ENCODE measurements at regions not wholly inside any gene's neighbourhood (a gene's known extent, or its start where the extent isn't known, plus 50 kb on each side); places are given as distances from the start of the nearest gene placed in this dataset.

DNA sequence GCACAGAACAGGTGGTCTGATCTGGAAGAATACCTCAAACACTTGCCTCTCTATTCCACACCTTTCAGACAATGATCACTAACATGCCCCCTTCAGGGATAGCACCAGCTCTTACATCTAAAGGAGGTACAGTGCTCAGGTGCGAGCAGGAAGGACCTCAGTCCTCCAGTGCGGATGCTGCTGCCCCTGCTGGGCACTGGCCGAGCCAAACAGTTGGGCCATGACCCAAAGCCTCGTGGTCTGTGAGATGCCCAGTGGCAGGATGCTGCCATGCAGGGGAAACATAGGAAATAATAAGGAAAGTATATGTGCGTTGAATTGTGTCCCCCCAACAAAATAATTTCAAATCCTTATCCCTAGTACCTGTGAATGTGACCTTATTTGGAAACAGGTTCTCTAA, 243.7 kb downstream of the NDUFA10 start (continued):
- TF ChIP-seq, protein P1, sequence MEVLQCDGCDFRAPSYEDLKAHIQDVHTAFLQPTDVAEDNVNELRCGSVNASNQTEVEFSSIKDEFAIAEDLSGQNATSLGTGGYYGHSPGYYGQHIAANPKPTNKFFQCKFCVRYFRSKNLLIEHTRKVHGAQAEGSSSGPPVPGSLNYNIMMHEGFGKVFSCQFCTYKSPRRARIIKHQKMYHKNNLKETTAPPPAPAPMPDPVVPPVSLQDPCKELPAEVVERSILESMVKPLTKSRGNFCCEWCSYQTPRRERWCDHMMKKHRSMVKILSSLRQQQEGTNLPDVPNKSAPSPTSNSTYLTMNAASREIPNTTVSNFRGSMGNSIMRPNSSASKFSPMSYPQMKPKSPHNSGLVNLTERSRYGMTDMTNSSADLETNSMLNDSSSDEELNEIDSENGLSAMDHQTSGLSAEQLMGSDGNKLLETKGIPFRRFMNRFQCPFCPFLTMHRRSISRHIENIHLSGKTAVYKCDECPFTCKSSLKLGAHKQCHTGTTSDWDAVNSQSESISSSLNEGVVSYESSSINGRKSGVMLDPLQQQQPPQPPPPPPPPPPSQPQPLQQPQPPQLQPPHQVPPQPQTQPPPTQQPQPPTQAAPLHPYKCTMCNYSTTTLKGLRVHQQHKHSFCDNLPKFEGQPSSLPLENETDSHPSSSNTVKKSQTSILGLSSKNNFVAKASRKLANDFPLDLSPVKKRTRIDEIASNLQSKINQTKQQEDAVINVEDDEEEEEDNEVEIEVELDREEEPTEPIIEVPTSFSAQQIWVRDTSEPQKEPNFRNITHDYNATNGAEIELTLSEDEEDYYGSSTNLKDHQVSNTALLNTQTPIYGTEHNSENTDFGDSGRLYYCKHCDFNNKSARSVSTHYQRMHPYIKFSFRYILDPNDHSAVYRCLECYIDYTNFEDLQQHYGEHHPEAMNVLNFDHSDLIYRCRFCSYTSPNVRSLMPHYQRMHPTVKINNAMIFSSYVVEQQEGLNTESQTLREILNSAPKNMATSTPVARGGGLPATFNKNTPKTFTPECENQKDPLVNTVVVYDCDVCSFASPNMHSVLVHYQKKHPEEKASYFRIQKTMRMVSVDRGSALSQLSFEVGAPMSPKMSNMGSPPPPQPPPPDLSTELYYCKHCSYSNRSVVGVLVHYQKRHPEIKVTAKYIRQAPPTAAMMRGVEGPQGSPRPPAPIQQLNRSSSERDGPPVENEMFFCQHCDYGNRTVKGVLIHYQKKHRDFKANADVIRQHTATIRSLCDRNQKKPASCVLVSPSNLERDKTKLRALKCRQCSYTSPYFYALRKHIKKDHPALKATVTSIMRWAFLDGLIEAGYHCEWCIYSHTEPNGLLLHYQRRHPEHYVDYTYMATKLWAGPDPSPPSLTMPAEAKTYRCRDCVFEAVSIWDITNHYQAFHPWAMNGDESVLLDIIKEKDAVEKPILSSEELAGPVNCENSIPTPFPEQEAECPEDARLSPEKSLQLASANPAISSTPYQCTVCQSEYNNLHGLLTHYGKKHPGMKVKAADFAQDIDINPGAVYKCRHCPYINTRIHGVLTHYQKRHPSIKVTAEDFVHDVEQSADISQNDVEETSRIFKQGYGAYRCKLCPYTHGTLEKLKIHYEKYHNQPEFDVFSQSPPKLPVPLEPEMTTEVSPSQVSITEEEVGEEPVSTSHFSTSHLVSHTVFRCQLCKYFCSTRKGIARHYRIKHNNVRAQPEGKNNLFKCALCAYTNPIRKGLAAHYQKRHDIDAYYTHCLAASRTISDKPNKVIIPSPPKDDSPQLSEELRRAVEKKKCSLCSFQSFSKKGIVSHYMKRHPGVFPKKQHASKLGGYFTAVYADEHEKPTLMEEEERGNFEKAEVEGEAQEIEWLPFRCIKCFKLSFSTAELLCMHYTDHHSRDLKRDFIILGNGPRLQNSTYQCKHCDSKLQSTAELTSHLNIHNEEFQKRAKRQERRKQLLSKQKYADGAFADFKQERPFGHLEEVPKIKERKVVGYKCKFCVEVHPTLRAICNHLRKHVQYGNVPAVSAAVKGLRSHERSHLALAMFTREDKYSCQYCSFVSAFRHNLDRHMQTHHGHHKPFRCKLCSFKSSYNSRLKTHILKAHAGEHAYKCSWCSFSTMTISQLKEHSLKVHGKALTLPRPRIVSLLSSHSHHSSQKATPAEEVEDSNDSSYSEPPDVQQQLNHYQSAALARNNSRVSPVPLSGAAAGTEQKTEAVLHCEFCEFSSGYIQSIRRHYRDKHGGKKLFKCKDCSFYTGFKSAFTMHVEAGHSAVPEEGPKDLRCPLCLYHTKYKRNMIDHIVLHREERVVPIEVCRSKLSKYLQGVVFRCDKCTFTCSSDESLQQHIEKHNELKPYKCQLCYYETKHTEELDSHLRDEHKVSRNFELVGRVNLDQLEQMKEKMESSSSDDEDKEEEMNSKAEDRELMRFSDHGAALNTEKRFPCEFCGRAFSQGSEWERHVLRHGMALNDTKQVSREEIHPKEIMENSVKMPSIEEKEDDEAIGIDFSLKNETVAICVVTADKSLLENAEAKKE (CRISPR knock-in tag; IDR thresholded peaks at IDR 0.05), result no peak
- TF ChIP-seq, protein P2, sequence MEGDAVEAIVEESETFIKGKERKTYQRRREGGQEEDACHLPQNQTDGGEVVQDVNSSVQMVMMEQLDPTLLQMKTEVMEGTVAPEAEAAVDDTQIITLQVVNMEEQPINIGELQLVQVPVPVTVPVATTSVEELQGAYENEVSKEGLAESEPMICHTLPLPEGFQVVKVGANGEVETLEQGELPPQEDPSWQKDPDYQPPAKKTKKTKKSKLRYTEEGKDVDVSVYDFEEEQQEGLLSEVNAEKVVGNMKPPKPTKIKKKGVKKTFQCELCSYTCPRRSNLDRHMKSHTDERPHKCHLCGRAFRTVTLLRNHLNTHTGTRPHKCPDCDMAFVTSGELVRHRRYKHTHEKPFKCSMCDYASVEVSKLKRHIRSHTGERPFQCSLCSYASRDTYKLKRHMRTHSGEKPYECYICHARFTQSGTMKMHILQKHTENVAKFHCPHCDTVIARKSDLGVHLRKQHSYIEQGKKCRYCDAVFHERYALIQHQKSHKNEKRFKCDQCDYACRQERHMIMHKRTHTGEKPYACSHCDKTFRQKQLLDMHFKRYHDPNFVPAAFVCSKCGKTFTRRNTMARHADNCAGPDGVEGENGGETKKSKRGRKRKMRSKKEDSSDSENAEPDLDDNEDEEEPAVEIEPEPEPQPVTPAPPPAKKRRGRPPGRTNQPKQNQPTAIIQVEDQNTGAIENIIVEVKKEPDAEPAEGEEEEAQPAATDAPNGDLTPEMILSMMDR (conservative IDR thresholded peaks at IDR 0.05; ENCODE audit: low read depth in 2 of 2), result no peak
- no peak for TF ChIP-seq ZNF114 (CRISPR knock-in tag; IDR thresholded peaks at IDR 0.05)
- no peak for TF ChIP-seq POLR2AphosphoS5 (IDR thresholded peaks at IDR 0.05; ENCODE audit: low read depth)
- no peak for TF ChIP-seq EZH2phosphoT487 (IDR thresholded peaks at IDR 0.05; ENCODE audit: unreplicated experiment)
- no peak for TF ChIP-seq NANOG (IDR thresholded peaks at IDR 0.05; ENCODE audit: borderline replicate concordance)
- no peak for TF ChIP-seq JUNB (IDR thresholded peaks at IDR 0.05; ENCODE audit: unreplicated experiment)
- TF ChIP-seq STAT1 (IDR thresholded peaks at IDR 0.05; ENCODE audit: unreplicated experiment), result no peak
